ENCODE measurements at regions not wholly inside any gene's neighbourhood (a gene's known extent, or its start where the extent isn't known, plus 50 kb on each side); places are given as distances from the start of the nearest gene placed in this dataset.

GRCh38 chr11:70637949-70638583, 239.7 kb downstream of the CTTN start:
- H3K4me1 Mint-ChIP-seq, result peaks cover 50% of the 10 kb centered on the region
- Histone ChIP-seq H3K27me3 (ENCODE audit: insufficient read depth) (no peaks in the 10 kb centered on the region), H3K4me1 (ENCODE audit: insufficient read depth) (peaks cover 29% of the 10 kb centered on the region), H3K9me2 (ENCODE audit: insufficient read depth) (no peaks in the 10 kb centered on the region), H3K4me3 (no peak overlapping the region), H3K79me2 (replicated peaks; ENCODE audit: insufficient read depth) (peaks cover 55% of the 10 kb centered on the region), H3K36me3 (ENCODE audit: insufficient read depth) (no peaks in the 10 kb centered on the region), H2AFZ (no peak overlapping the region), H3F3A (replicated peaks; ENCODE audit: low read depth) (peaks cover 8% of the 10 kb centered on the region), H3K4me2 (no peak overlapping the region), H4K20me1 (replicated peaks; ENCODE audit: insufficient read depth) (no peaks in the 10 kb centered on the region; the same call in 1 of the 2 replicates), H3K27ac (ENCODE audit: low read depth) (0 out of 2 replicates have a peak overlapping the region, but pooled peaks have one; percentile 26)
- H3K27ac Mint-ChIP-seq, result no peak overlapping the region
- no peaks in the 10 kb centered on the region for H3K36me3 Mint-ChIP-seq (ENCODE audit: low read depth)
- TF ChIP-seq, protein P1, sequence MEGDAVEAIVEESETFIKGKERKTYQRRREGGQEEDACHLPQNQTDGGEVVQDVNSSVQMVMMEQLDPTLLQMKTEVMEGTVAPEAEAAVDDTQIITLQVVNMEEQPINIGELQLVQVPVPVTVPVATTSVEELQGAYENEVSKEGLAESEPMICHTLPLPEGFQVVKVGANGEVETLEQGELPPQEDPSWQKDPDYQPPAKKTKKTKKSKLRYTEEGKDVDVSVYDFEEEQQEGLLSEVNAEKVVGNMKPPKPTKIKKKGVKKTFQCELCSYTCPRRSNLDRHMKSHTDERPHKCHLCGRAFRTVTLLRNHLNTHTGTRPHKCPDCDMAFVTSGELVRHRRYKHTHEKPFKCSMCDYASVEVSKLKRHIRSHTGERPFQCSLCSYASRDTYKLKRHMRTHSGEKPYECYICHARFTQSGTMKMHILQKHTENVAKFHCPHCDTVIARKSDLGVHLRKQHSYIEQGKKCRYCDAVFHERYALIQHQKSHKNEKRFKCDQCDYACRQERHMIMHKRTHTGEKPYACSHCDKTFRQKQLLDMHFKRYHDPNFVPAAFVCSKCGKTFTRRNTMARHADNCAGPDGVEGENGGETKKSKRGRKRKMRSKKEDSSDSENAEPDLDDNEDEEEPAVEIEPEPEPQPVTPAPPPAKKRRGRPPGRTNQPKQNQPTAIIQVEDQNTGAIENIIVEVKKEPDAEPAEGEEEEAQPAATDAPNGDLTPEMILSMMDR (conservative IDR thresholded peaks at IDR 0.05; ENCODE audit: low read depth in 2 of 2), result no peak
- TF ChIP-seq, protein P2, sequence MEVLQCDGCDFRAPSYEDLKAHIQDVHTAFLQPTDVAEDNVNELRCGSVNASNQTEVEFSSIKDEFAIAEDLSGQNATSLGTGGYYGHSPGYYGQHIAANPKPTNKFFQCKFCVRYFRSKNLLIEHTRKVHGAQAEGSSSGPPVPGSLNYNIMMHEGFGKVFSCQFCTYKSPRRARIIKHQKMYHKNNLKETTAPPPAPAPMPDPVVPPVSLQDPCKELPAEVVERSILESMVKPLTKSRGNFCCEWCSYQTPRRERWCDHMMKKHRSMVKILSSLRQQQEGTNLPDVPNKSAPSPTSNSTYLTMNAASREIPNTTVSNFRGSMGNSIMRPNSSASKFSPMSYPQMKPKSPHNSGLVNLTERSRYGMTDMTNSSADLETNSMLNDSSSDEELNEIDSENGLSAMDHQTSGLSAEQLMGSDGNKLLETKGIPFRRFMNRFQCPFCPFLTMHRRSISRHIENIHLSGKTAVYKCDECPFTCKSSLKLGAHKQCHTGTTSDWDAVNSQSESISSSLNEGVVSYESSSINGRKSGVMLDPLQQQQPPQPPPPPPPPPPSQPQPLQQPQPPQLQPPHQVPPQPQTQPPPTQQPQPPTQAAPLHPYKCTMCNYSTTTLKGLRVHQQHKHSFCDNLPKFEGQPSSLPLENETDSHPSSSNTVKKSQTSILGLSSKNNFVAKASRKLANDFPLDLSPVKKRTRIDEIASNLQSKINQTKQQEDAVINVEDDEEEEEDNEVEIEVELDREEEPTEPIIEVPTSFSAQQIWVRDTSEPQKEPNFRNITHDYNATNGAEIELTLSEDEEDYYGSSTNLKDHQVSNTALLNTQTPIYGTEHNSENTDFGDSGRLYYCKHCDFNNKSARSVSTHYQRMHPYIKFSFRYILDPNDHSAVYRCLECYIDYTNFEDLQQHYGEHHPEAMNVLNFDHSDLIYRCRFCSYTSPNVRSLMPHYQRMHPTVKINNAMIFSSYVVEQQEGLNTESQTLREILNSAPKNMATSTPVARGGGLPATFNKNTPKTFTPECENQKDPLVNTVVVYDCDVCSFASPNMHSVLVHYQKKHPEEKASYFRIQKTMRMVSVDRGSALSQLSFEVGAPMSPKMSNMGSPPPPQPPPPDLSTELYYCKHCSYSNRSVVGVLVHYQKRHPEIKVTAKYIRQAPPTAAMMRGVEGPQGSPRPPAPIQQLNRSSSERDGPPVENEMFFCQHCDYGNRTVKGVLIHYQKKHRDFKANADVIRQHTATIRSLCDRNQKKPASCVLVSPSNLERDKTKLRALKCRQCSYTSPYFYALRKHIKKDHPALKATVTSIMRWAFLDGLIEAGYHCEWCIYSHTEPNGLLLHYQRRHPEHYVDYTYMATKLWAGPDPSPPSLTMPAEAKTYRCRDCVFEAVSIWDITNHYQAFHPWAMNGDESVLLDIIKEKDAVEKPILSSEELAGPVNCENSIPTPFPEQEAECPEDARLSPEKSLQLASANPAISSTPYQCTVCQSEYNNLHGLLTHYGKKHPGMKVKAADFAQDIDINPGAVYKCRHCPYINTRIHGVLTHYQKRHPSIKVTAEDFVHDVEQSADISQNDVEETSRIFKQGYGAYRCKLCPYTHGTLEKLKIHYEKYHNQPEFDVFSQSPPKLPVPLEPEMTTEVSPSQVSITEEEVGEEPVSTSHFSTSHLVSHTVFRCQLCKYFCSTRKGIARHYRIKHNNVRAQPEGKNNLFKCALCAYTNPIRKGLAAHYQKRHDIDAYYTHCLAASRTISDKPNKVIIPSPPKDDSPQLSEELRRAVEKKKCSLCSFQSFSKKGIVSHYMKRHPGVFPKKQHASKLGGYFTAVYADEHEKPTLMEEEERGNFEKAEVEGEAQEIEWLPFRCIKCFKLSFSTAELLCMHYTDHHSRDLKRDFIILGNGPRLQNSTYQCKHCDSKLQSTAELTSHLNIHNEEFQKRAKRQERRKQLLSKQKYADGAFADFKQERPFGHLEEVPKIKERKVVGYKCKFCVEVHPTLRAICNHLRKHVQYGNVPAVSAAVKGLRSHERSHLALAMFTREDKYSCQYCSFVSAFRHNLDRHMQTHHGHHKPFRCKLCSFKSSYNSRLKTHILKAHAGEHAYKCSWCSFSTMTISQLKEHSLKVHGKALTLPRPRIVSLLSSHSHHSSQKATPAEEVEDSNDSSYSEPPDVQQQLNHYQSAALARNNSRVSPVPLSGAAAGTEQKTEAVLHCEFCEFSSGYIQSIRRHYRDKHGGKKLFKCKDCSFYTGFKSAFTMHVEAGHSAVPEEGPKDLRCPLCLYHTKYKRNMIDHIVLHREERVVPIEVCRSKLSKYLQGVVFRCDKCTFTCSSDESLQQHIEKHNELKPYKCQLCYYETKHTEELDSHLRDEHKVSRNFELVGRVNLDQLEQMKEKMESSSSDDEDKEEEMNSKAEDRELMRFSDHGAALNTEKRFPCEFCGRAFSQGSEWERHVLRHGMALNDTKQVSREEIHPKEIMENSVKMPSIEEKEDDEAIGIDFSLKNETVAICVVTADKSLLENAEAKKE (CRISPR knock-in tag; IDR thresholded peaks at IDR 0.05), result no peak
- TF ChIP-seq ETS1 (IDR thresholded peaks at IDR 0.05), result no peak
- TF ChIP-seq REST (IDR thresholded peaks at IDR 0.05; ENCODE audit: unreplicated experiment), result no peak
- no peak for TF ChIP-seq EZH2phosphoT487 (IDR thresholded peaks at IDR 0.05; ENCODE audit: unreplicated experiment)
- no peak for TF ChIP-seq STAT1 (IDR thresholded peaks at IDR 0.05; ENCODE audit: unreplicated experiment)
- TF ChIP-seq ZNF331 (CRISPR knock-in tag; IDR thresholded peaks at IDR 0.05; ENCODE audit: low read depth), result no peak
- TF ChIP-seq EZH2 (IDR thresholded peaks at IDR 0.05; ENCODE audit: low read depth, unreplicated experiment), result no peak
- no peak for TF ChIP-seq CREB1 (CRISPR knock-in tag; IDR thresholded peaks at IDR 0.05; ENCODE audit: low read depth)
- no peak for TF ChIP-seq JUNB (IDR thresholded peaks at IDR 0.05; ENCODE audit: unreplicated experiment)
- TF ChIP-seq ZNF114 (CRISPR knock-in tag; IDR thresholded peaks at IDR 0.05), result no peak
- TF ChIP-seq POLR2AphosphoS5 (IDR thresholded peaks at IDR 0.05; ENCODE audit: low read depth), result no peak
- no peak for TF ChIP-seq NANOG (IDR thresholded peaks at IDR 0.05; ENCODE audit: borderline replicate concordance)
- H3K9me3 Mint-ChIP-seq, result no peaks in the 10 kb centered on the region
- no peak overlapping the region for H3K4me3 Mint-ChIP-seq
- peak; percentile 28 for ATAC-seq
- peaks cover 11% of the 10 kb centered on the region for H3K27me3 Mint-ChIP-seq (ENCODE audit: insufficient read depth, low read depth, poor library complexity)
- DNase-seq (ENCODE audit: low spot score), result no peak

Data from GM23338 (cell line).